CD4-positive, alpha-beta T cell treated with Interleukin-10 for 1 hour (primary cell): ENCODE measurements at regions not wholly inside any gene's neighbourhood (a gene's known extent, or its start where the extent isn't known, plus 50 kb on each side); places are given as distances from the start of the nearest gene placed in this dataset.

Experiments used
- DNase-seq: peaks from one replicate; pipeline ENCODE4 v3.0.0-alpha.2; 2020

DNA sequence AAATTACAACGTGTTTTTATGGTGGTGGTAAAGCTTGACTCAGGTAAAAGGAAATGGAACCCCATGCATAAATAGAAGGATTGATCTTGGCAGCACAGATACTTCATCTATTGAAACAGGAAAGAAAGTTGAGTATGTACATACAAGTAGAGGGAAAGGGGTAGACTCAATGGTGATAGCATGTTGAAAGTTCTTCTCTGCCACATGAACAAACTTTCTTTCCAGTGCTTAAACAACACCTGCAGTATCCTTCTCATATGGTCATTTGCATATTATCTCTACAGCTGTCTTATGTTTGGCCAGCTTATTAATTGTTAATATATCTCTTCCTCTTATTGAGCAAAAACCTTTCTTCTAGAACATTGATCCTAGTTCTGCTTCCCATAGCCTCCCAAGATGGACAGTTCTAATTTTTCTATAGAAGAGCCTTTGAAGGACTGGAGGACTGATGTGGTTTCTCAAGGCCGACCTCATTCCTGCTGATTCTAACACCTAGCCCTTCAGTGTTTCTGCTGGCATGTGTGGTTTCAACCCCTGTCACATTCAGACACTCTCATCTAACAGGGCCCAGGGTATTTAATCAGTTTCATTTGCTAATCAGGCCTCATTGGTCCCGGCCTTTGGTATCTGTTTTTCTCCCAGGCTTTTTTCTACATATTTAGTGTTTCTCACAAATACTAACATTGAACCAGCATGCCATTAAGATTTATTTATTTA lies 108.1 kb upstream of the SPRY1 start:
- no peak for DNase-seq

DNA sequence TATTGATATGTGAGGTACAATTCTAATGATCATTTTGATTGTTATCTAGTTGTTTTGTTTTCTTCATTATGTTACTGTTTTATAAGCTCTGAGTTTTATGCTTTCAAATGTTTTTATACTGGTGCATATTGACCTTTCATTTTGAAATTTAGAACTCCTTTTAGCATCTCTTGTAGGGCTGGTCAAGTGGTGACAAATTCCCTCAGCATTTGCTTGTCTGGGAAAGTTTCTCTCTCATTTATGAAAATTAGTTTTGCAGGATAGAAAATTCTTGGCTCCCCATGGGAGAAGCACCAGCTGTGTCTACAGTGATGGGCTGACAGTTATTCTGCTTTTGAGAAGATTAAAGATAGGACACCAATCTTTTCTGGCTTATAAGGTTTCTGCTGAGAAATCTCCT lies 105.3 kb upstream of the SPRY1 start:
- no peak for DNase-seq

DNA sequence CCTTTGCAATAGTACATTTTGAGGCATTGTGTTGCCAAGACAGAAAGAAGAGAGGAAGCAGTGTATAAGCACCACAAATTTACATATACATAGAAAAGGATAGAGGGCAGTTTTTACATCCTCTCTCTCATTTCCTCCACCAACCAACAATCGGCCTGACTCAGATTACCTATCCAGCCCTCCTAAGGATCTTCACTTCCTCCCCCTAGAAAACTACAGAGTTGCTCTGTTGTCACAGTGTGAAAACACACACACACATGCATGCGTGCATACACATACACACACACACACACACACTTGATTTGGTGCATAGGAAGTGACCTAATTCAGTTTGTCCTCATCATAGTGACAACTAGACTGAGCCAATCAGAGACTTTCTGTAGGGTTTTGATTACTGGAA lies 98.8 kb upstream of the SPRY1 start:
- DNase-seq = no peak

DNA sequence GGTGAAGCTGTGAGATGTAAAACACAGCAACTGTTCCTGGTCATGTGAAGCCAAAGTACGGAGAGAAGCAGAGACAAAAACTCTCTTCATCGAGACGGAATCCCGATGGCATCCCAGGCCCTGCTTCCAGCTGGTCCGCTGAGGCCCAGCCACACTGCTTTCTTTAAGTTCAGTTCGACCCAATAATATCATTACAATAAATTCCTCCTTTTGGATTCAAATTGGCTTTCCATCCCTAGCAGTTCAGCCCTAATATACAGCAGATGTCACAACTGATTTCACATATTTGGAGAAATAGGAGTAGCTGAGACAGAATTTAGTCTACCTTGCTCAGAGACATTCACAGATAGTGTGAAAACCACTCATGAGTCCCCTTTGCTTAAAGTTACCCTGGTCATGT lies 98.3 kb upstream of the SPRY1 start:
- DNase-seq = no peak

DNA sequence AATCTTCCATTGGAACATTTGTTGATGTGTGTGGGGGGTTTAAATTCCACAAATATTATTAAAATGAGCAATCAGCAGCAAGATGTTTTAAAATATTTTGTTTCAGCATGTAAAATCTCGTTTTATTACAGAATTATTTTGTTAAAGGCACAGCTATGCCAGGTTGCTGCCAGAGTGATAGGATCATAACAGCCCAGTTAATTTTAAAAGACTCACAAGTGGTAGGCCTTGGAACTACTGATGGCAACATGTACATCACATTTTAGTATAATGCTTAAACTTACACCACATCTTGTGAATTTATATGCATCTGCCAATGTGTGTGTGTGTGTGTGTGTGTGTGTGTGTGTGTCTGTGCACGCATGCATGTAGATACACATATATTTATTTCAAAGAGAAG lies 97.8 kb upstream of the SPRY1 start:
- DNase-seq = no peak

DNA sequence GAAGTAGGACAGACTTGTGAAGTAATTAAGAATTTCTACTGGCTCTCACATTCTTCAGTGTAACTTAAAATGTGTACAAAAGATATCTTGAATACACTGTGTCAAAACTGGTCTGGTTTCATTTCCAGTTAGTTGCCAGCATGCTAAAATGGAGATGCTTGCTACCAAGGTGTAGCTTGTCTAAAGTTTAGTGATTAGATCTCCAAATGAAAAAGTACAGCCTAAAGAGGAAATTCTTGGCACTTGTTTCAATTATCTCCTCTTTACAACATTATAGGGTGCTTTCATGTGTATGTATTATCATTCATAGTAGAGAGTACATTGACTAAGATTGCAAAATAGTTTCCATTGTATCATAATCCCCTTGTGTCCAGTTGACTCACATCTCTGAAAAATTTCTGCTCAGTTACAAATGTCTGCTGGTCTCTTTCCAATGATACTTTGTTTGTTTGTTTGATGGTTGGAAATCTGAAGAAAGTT lies 97.3 kb upstream of the SPRY1 start:
- DNase-seq = no peak

DNA sequence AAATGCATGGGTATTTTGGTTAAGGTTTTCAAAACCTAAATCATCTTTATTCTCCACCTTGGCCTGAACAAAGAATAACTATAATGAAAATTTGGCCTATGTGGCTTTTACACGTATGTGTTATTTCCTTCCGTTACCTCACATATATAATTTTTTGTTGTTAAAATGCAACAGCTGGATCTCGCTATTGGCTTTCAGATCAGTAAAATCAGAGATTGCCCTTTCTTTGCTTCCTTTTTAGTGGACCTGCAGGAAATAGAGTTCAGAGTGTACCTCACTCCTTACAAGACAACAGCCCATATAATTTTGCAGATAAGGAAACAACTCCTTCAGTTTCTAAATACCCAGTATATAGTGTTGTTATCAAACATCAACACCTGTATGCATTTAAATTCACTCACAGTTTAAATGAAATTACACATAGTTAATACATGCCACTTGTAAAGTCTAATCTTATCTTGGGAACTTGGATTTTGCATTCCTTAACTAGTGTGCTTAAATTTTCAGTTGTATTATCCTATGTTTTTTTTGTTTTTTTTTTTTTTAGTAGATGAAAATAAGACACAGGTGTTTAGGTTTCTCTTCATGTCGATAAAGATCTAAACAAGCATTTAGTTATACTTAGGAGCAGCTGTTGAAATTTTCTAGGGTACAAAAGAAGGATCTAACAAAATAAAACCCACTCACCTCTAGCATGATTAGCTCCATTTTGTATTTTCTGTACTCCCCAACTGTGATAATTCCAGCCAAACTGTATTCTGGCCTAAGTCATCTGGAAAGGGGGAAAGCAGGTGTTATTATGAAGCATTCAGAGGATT lies 96.2 kb upstream of the SPRY1 start:
- no peak for DNase-seq

DNA sequence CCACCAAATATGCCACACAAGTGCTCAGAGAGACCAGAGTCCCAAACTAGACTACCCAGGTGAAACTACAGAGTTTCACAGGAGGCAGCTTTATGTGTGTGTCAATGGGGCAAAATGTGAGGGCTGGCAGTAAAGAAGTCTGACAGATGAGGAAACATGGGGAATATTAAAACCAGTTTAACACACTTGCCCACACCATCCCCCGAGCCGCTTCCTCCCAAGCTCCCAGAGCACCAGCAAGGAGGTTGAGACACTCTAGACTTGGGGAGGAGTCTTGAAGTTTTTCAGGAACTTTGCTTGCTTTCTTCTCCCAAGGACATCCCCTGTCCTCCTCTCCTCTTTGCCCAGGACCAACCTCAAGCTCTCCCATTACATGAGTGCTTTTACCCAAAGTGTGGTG lies 94.7 kb upstream of the SPRY1 start:
- no peak for DNase-seq

DNA sequence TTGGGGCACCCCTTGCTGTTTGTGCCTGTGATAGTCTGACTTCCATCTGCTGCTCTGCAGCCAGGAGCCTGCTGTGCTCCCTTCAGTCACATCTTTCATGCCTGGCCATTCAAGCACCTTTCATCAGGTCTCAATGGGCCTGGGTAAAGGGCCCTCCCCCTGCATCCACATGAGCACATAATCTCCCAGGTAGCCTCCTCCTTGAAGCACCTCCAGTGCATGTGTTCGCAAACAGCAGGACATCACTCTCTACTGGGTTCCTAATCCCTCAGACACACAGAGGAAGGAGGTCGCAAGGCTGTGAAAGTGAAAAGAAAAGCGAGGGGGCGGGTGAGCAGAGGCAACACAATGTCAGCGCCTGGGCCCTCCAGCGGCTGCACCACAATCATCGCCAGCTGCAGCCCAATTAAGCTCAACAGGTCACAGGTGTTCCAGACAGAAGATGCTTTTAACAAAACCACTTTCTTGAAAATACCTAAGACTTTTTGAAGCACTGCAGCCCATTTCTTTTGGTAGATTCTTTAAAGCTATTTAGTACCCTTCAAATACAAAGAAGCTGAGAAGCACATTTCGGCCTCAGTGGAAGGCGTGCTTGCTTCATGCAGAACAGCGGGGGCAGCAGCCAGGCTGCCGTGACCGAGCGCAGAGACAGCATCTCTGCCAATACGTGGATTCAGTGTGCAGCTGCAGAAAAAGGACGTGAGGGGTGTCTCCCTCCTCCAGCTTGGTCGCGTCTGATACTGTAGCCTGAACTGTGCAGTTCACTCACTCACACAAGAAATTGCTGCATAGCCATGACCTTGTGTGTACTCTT lies 92.2 kb upstream of the SPRY1 start:
- no peak for DNase-seq

DNA sequence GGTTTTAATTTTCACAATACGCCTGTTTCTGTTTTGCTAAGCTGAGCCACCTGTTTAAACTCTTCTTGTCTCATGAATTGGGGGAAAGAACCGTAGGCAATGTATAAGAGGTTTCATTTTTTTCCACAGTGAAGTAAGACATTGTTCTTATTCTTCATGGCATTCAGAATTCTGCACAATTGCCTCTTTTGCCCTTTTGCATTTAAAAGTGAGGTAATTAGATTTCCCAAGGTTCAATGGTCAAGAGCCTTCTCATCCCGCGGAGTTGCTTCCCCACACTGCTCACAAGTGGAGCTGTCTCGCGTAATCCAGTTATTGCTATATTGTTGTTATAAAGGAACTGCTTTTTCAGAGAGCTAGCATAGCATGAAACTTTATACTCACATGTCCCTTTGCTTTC lies 90.9 kb upstream of the SPRY1 start:
- DNase-seq = no peak

DNA sequence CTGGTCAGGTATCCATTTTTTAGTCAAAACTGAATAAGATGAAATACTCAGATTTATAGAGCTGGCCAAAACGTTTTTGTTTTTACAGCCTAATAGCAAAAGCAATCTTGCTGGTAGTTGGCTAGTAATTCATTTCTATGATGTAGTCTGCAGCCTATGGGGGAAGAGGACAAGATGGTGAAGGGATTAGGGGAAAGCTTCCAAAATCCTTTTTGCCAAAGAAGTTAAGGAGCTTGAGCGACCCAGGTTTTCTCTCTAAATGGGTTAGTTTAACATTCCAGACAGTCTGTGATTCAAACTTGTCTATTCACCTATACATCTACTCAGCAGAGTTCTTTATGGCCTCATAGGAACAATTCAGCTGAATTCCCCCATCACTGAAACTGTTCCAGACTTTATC lies 89.8 kb upstream of the SPRY1 start:
- DNase-seq = no peak

DNA sequence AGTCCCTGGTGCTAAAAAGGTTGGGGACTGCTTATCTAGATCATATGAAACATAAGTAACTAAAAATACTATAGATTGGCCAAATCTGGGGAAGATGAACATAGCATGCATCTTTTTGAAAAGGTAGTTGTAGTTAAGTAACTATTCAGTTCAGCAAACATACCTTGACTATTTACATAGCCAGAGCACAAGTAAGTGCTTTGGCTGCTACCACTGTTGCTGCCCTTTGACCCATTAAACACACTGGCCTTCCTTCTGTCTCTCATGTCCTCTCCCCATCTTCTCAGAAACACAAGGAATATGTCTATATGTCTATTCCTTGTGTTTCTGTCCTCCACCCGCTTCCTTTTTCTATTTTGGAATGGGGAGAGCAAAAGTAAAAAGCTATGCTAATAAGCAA lies 87.9 kb upstream of the SPRY1 start:
- no peak for DNase-seq

DNA sequence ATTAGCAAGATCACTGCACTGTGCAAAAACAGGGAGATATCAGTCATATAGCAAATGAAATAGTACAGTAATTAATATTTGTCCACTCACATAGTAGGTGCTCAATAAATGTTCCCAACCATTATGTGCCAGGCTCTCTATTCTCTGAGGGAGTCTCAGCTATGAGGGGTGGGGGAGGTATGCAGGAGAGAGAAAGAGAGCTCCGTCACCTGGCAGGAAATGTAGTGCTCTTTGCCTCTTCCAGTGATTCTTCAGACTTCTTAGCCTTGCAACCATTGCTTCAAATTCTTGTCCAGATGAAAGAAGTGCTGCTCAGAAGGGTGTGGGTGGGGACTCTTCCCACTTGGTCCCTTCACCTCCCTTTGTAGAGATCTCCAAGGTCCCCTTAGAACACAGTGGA lies 84.5 kb upstream of the SPRY1 start:
- no peak for DNase-seq

DNA sequence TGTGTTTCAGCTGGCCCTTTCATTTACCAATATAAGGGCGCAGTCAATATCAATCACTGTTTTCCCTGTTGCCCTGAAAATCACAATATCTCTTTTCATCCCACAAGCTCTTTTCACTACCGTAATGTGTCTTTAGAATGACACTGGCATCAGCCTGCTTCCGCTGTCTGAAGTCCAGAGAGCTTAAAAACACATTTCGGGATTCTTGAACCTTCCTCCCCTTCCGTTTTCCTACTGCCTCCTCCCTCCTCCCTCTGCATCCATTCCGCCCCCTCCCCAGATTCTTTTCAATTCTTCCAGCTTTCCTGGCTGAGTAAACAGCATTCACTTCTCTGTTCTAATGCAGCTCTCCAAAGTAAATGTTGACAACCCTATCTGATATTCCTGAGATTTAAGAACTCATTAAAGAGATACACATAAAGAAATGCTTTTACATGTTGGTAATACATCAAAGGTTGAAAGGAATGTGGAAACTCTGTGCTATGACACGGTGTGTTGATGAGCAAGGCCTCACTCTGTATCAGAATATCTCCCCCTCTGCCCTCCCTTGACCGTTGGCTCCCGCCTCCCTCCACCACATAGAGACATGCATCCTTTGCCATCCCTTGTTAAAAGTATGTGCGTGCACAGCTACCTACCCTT lies 83.5 kb upstream of the SPRY1 start:
- DNase-seq = no peak

DNA sequence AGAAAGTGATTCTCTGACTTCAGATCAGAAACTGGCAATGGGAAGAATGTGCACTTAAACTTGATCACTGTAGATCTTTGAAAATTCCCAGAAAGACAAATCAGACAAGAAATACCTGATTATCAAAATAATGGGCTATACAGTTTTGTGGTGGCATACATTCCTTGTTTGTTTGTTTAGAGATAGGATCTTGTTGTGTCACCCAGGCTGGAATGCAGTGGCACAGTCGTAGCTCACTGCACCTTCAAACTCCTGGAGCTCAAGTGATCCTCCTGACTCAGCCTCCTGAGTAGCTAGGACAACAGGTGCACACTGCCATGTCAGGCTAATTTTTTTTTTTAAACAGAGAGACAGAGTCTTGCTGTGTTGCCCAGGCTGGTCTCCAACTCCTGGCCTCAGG lies 81.0 kb upstream of the SPRY1 start:
- no peak for DNase-seq

DNA sequence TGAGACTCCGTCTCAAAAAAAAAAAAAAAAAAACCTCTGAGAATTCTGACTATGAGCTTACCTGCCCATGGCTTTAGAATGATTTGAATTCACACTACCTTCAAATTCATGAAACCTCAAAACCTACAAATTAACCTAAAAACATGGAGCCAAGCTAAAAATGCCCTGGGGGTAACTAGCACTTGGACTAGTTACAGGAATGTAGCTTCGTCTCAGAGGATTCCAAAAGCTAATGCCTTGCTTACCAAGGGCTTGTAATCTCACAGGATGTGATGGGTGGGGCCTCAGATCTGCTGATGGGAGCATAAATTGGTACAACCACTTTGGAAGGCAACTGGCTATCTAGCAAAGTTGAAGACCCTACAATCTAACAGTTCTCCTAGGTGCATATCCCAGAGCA lies 79.4 kb upstream of the SPRY1 start:
- no peak for DNase-seq

DNA sequence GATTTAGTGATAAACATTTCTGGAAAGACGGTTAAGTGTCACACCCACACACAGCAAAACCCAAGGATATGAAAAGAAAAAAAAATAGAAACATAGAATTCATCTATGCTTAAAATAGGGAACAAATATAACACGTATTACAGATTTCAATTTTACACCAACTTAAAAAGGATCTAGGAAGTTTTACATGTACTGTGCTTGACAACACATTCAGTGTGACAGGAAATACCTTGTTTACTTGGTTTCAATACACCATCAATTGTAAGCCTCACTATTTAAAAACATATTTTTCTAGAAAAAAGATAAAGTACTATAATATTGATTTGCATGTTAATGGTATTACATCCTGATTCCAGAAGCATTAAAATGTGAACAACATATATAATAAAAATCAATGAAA lies 77.0 kb upstream of the SPRY1 start:
- no peak for DNase-seq

DNA sequence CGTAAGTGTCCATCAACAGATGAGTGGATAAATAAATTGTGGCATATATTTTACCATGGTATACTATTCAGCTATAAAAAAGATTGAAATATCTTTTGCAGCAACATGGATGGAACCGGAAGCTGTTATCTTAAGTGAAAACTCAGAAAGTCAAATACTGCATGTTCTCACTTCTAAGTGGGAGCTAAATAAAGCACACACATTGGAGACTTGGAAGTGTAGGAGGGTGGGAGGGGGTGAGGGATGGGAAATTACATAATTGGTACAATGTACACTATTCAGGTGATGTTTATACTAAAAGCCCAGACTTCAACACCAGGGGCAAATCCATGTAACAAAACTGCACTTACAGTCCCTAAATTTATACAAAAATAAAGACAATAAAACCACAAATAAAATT lies 72.6 kb upstream of the SPRY1 start:
- no peak for DNase-seq

DNA sequence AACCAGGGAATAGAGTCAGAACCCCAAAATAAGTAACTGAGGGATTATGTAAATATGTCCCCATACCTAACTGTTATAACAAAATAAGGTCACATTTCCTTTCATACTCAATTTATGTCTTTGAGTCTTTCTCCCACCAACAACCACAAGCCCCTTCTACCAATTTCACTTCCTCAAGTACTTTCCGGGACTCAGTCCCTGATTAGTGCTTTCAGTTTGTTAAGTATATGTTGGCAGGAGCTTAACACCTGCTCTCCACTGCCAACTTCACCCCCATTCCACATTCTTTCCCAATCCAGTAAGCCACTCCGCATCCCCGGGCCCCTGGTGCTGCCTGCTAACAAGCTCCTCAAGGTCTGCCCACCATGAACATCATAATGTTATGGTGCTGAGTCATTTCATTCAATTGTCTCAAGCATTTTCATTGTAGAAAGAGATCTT lies 71.3 kb upstream of the SPRY1 start:
- no peak for DNase-seq

DNA sequence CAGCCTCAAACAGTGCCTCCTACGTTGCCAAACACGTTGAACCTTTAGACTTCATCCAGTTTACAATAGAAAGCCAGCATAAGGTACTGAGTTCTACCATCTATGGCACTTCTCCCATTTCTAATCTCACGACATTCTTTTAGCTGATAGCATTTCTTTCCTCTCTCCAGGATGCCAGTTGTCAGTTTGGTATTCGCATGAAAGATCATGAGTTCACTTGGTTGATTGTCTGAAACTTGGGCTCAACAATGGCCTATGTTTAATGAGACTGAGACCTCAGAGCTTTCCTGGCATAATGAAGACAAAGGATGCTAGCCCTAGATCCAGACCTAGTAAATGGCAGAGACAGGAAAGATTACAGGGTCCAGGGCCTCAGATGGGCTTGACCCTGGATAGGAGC lies 69.2 kb upstream of the SPRY1 start:
- no peak for DNase-seq

DNA sequence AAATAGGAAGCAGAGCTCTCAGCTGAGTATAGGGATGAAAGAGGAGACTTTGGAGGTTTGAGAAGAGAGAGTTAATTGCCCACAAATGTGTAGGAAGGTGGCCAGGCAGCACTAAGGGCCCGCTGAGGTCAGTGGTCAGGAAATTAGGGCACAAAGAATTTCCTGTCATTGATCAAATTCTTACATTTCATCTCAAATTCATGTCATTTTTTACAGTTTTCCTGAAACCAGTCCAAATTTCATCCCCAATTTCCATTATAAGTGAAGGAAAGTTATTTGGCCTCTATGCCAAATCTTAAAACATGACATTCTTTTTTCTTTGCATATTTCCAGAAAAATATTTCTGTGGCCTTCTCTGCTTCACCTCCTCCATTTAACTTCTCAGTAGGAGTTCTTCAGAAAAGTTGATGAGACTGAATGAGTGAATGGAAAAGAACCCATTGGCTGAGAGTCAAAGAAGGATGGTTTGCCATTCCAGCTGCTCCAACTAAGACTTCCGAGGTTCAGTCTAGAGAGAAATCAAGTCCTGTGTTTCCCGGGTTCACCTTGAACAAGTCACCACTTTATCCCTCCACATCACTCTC lies 68.7 kb upstream of the SPRY1 start:
- DNase-seq = no peak

DNA sequence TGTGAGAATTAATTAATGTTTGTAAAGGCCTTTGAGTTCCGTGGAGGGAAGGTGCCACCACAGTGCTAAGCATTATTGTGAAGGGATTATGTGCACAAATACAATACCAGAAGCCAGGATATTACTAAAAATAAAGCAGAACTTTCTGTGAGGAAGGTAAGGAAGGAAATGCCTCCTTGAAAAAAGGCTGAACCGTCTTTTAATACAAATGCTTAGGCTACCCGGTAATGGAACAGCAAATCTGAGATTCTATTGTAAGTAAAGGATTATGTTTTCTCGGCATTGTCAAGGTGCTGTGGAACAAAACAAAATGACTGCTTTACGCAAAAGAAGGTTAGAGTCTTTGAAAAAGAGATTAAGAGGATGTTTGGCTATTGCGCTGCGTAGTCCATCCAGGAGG lies 57.9 kb upstream of the SPRY1 start:
- DNase-seq = no peak
